NCI-H2227 (cell line): ENCODE measurements at regions not wholly inside any gene's neighbourhood (a gene's known extent, or its start where the extent isn't known, plus 50 kb on each side); places are given as distances from the start of the nearest gene placed in this dataset.

Experiments
- DNase-seq: peaks from one replicate; lab custom pipeline; 2025; ENCODE audit not compliant: unreplicated experiment; lab: John Stamatoyannopoulos, UW

GRCh38 chr10:121096617-121097431 is 245.7 kb downstream of the WDR11 start:
- DNase-seq, result no peak

- no peak for DNase-seq
Measured at GRCh38 chr10:121098211-121098610, 247.0 kb downstream of the WDR11 start.

DNA sequence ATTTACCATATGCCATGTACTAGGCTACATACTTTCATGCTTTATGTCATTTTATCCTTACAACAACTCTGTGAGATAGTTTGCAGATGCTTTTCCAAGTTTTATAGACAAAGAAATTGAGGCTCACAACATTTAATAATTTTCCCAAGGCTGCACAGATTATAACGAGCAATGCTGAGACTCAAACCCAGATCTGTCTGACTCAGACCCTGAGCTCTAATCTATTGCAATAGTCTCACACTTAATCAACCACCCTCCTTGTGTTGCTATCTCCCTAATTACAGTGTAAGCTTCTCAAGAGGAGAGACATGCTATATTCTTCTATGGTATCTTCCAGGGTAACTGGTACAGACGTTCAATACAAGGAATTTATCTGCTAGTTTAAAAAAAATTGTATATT is 247.6 kb downstream of the WDR11 start:
- DNase-seq, result no peak

DNA sequence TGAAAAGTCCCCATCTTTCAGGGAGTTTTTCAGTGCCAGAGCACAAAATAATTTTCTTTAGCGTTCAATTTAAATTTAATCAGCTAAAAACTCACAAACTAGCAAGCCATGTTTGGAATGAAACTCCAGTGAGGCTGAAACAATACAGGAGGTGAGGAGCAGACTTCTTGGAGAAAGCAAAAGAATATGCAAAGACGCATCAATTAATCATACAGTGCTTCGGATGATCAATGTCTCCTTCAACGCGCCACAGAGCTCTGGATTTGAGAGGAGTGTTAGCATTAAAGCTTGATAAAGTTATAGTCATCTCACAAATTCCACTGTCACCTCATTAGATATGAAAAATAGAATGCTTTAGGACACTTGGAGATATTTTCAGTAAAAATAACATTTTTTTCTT is 248.0 kb downstream of the WDR11 start:
- DNase-seq, result no peak

DNA sequence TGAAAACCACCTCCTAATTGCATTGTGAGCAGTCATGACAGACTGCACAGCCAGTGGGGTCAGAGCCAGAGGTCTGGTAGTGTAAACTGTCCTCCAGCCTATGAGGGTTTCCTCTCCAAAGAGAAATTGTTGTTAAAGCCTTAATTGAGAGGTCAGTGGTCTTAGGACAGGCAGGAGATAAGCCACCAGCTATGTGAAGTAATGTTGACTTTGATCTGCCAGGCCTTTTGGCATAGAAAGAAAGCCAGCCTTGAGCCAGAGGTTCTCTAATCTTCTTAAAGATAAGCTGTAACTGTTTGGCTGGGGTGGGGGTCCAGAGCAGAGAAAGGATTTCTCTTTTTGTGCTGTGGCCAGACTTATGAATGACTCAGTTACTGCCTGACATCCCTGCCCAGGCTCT is 248.4 kb downstream of the WDR11 start:
- no peak for DNase-seq

- DNase-seq, result no peak
Measured at GRCh38 chr10:121101561-121101960, 250.4 kb downstream of the WDR11 start.

- DNase-seq, result no peak
Measured at GRCh38 chr10:121102706-121103105, 251.5 kb downstream of the WDR11 start.

DNA sequence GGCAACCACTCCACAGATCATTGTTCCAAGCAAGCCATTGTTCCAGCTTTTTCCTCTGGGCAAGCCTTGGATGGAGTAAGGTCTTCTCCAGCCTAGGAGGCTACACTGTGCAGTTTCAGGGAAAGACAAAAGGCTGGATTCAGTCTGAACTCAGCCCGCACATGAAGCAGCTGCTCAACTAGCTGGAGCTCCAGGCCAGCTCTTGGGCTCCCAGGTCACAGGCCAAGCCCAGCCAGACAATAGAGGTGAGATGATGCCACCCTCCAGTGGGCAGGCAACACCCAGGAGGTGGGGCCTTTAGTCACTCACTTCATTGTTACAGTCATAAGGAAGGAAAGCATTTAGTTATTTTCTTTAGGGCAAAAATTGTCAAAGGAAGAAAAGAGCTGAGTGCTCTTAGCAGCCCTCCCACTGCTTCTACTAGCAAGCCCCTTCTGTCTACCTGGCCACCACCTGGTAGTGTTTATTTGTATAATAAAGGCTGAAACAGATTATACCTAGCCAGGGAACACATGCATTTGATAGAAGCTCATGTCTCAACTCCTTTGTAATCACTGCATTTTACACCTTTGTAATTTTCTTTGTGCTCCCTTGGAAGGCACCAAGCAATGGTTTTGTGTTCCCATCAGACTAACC is 253.4 kb downstream of the WDR11 start:
- no peak for DNase-seq

DNA sequence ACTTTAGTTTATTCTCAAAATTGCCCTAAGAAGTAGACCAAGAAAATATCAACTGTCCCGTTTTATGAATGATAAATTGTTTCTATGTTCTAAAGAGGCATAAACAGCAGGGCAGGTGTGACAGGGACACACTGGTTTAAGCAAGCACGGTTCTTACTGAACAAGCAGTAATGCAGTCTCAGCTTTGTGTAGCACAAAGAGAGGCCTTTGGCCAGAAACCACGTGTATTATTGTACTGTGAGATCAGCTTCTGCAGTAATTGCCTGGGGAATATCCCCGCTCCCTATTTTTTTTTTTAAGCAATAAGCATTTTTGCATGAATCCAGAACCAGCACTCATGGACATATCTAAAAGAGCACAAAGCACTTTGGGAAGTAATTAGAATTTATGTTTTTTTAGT is 255.4 kb downstream of the WDR11 start:
- DNase-seq, result no peak

DNA sequence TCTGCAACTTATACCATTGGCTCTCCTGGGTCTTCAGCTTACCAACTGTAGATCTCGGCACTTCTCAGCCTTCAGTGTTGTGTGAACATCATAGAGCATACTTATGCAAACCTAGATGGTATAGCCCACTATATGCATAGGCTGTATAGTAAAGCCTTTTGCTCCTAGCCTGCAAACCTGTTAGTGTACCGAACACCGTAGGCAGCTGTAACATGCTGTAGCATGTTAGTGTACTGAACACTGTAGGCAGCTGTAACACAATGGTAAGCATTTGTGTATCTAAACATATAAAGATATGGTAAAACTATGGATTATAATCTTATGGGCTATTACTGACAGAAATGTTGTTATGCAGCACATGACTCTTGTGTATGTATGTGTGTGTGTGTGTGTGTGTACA is 256.9 kb downstream of the WDR11 start:
- DNase-seq, result no peak

GRCh38 chr10:121110369-121110768 is 259.2 kb downstream of the WDR11 start:
- no peak for DNase-seq

DNA sequence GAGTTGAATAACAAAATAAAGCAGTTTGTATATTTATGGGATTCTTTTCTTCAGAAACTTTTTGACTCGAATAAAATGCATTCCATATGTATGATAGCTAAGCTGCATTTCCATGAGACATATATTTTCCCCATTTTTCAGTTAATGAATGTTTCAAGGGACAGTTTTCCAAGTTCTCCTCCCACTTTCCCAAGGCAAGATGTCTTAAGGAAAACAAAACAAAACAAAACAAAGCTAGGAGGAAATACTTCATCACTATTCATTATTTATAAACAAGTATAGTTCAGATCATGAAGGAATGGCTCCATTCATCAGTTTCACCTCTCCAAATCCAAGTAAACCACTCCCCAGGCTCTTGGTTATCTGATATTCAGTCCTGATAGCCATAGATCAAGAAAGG is 261.0 kb downstream of the WDR11 start:
- DNase-seq, result no peak

DNA sequence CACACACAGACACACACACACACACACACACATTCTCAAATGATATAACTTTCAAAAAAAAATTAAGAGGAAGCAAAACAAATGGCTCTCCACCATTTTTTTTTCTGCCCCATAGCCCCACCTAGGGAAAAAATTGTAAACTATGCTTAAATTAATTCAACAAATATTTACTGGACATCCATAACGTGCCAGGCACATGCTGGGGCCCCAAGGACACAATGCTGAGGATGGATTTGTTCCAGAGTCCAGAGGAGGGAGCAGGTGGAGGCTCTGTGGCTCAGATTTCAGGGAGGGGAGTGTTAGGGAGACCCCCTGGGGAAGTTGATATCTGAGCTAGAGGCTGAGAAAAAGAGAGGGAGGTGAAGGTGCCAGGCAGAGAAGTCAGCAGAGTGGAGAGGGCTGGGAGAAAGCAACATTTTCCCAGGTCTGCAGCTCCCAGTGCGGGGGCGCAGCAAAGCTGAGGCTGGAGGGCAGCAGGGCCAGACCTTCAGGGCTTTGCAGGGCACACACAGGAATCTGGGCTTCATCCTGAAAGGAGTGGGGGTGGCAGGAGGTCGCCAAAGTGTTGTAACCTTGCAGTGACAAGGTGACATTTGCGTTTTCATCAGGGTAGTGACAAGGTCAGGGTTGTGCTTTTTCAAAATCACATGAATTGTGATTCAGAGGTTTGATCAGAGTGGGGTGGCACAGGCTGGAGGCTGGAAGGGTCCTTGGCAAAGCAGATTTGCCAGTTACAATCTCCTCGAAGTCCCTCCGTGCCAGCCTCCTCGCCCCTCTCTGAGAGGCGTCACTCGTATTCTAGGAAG is 261.6 kb downstream of the WDR11 start:
- no peak for DNase-seq

DNA sequence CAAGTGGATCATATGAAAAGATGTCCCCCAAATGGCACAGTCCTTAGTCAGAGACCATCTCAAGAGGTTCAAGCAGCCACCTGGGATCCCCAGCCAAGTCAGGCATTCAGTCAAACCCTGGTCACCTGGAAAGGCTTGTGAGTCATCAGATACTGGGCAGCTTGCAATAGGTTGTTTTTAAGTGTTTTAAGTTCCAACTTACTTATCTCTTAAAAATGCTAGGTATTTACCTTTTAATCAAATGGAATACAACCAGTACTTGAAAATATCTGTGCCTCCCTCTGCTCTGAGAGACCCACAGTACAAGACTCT is 262.2 kb downstream of the WDR11 start:
- no peak for DNase-seq

DNA sequence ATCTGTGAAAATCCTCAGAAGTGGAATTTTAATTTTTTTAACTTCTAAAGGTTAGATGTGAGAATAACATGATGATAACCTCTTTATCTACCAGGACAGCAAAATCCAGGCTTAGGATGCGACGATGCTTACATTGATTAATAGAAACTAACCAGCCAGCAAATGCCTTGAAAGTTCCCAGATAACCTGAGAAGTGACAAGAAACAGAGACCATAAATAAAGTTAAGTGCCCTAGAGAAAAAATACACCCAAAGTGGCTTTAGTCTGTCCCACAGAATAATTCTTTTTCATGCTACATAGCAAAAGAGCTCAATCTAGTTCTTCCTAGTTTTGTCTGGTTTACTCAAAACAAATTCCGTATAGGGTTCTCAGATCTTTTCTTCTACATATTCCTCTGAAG is 262.7 kb downstream of the WDR11 start:
- no peak for DNase-seq

DNA sequence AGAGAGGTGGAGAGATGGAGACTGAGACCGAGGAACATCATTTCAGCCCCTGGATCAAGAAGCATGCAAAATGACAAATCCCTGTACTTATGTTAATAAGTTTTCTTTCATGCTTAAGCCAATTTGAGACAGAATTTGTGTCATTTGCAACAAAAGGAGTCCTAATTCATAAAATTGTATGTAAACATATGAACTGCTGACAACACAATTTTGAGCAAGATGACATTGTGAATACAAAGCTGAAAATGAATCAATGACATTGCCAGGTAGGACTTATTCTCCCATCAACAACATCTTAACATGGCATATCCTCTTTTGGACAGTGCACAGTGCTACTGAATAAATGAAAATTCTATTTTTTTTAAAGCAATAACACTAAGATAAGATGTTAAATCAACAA is 264.0 kb downstream of the WDR11 start:
- DNase-seq, result no peak

DNA sequence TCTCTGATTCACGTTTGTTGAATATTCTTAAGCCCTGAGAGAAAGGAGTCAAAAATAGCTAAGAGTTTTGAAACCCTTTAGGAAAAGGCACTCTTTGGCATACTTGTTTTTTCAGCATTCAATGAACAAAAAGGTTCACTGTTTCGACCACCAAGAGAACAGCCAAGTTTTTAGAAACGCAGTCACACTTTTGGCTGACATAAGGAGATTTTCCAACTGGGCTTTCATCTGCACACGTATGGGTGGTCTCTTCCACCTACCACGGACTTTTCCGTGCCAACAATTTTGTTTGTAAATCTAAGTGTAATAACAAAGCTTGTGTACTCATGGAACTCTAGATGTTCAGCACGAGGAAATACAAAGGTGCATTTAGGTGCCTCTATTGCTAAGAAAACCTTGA is 270.3 kb downstream of the WDR11 start:
- no peak for DNase-seq

DNA sequence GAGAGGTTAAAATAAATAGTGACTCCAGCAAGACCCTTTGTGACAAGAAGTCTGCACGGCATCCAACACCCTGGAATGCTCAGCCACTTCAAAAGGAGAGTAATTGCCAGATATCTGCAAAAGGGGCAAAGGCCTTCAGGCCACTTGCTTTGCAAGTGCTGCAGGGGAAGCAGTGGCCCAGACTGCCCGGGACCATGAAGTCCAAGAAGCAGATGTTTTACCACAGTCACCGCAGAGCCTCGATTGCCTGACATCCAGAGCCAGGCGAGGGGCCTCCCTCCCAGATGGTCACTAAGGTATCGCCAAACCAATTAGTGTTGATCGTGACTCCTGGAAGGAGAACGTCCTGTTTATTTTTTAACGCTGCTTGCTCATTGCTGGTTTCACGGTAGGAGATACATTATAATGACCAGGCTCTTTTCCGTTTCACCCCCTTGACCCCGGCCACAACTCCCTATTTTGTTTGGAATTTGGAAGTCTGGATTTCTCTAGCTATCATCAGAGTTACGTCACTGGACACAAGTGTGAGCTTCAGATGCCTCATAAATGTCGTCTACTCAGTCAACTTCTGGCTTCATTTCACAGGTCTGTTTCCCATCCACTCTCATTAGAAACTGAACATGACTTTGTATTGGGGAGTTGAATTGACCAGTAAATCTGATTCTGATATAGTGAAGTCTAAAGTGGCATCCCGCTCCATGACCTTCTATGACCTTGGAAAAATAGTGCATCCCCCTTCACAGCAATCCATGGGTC is 276.2 kb downstream of the WDR11 start:
- no peak for DNase-seq

GRCh38 chr10:121128164-121128563 is 277.0 kb downstream of the WDR11 start:
- DNase-seq, result no peak

DNA sequence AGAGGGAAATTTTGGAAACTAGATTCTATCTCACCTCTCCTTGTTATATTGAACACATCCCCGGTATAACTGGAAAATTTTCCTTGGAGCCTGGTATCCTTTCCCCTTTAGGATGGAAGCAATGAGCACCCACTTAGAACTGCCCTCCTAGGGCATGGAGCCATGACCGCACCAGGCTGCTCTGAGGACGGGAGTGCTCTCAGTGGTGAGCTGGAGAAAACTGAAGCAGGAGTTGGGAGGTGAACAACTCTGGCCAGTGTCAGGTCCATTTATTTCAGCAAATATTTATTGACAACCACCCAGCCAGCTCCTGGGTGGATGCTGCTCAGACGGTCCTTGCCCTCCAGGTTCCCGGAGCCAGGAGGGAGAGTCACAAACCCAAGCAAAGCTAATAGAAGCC is 278.1 kb downstream of the WDR11 start:
- DNase-seq, result no peak

GRCh38 chr10:121130382-121130781 is 279.2 kb downstream of the WDR11 start:
- DNase-seq, result no peak
